ENCODE measurements at regions not wholly inside any gene's neighbourhood (a gene's known extent, or its start where the extent isn't known, plus 50 kb on each side); places are given as distances from the start of the nearest gene placed in this dataset.

- no peaks in the 10 kb centered on the region for H3K27me3 ChIP-seq (ENCODE audit: control insufficient read depth, insufficient read depth, low read length)
- H3K36me3 ChIP-seq (ENCODE audit: control insufficient read depth, insufficient read depth, low read length), result no peaks in the 10 kb centered on the region
- Mint-ChIP-seq H3K9me3 (no peaks in the 10 kb centered on the region), H3K4me1 (no peaks in the 10 kb centered on the region), H3K4me3 (no peak overlapping the region), H3K27ac (no peak overlapping the region), H3K36me3 (no peaks in the 10 kb centered on the region), H3K27me3 (ENCODE audit: low read depth in 2 of 2) (no peaks in the 10 kb centered on the region)
- WGBS (ENCODE audit: insufficient coverage), result 86% methylated on average over 3 of the region's 3 CpGs
- no peak overlapping the region for H3K27ac ChIP-seq (ENCODE audit: low read length)
- no peaks in the 10 kb centered on the region for H3K4me1 ChIP-seq (ENCODE audit: control insufficient read depth, insufficient read depth, low read length)
- ATAC-seq (no peak), DNase-seq (no peak)
- no peak overlapping the region for H3K4me3 ChIP-seq (ENCODE audit: low read length)
- TF ChIP-seq CTCF (IDR thresholded peaks at IDR 0.05), result no peak
- H3K9me3 ChIP-seq (ENCODE audit: control insufficient read depth, insufficient read depth, low read length), result no peaks in the 10 kb centered on the region
- intact Hi-C loops (cut with micrococcal nuclease), result no loop called here
Observed at GRCh38 chr20:41989039-41989679, 371.0 kb upstream of the CHD6 start.

GRCh38 chr20:41984031-41984430 lies 365.9 kb upstream of the CHD6 start:
- no peak overlapping the region for H3K4me3 ChIP-seq (ENCODE audit: low read length)
- ATAC-seq (no peak), DNase-seq (no peak)
- no peaks in the 10 kb centered on the region for H3K27me3 Mint-ChIP-seq (ENCODE audit: low read depth in 2 of 2)
- TF ChIP-seq CTCF (IDR thresholded peaks at IDR 0.05), result no peak
- no peaks in the 10 kb centered on the region for H3K36me3 ChIP-seq (ENCODE audit: control insufficient read depth, insufficient read depth, low read length)
- no peak overlapping the region for H3K27ac ChIP-seq (ENCODE audit: low read length)
- H3K9me3 Mint-ChIP-seq, result peaks cover 0 to 5% of the 10 kb centered on the region in 2 donors
- no peaks in the 10 kb centered on the region for H3K4me1 Mint-ChIP-seq
- intact Hi-C loops (cut with micrococcal nuclease), result no loop called here
- H3K9me3 ChIP-seq (ENCODE audit: control insufficient read depth, insufficient read depth, low read length), result no peaks in the 10 kb centered on the region
- 53% methylated on average over 2 of the region's 2 CpGs for WGBS (ENCODE audit: insufficient coverage)
- H3K4me1 ChIP-seq (ENCODE audit: control insufficient read depth, insufficient read depth, low read length), result no peaks in the 10 kb centered on the region
- H3K4me3 Mint-ChIP-seq, result no peak overlapping the region
- no peaks in the 10 kb centered on the region for H3K27me3 ChIP-seq (ENCODE audit: control insufficient read depth, insufficient read depth, low read length)
- H3K27ac Mint-ChIP-seq, result no peak overlapping the region
- no peaks in the 10 kb centered on the region for H3K36me3 Mint-ChIP-seq

GRCh38 chr20:41983159-41983558 lies 365.0 kb upstream of the CHD6 start:
- Mint-ChIP-seq H3K4me3 (no peak overlapping the region), H3K9me3 (peaks cover 0 to 5% of the 10 kb centered on the region in 2 donors), H3K27me3 (ENCODE audit: low read depth in 2 of 2) (no peaks in the 10 kb centered on the region), H3K4me1 (no peaks in the 10 kb centered on the region), H3K27ac (no peak overlapping the region), H3K36me3 (no peaks in the 10 kb centered on the region)
- Histone ChIP-seq H3K4me1 (ENCODE audit: control insufficient read depth, insufficient read depth, low read length) (no peaks in the 10 kb centered on the region), H3K36me3 (ENCODE audit: control insufficient read depth, insufficient read depth, low read length) (no peaks in the 10 kb centered on the region), H3K9me3 (ENCODE audit: control insufficient read depth, insufficient read depth, low read length) (no peaks in the 10 kb centered on the region), H3K4me3 (ENCODE audit: low read length) (no peak overlapping the region), H3K27me3 (ENCODE audit: control insufficient read depth, insufficient read depth, low read length) (no peaks in the 10 kb centered on the region), H3K27ac (ENCODE audit: low read length) (no peak overlapping the region)
- ATAC-seq, result no peak
- intact Hi-C loops (cut with micrococcal nuclease), result no loop called here
- TF ChIP-seq CTCF (IDR thresholded peaks at IDR 0.05), result no peak
- DNase-seq, result no peak
- 52% methylated on average over 4 of the region's 4 CpGs for WGBS (ENCODE audit: insufficient coverage)

- intact Hi-C loops (cut with micrococcal nuclease), result no loop called here
- TF ChIP-seq CTCF (IDR thresholded peaks at IDR 0.05), result no peak
- Histone ChIP-seq H3K36me3 (ENCODE audit: control insufficient read depth, insufficient read depth, low read length) (no peaks in the 10 kb centered on the region), H3K4me3 (ENCODE audit: low read length) (no peak overlapping the region), H3K9me3 (ENCODE audit: control insufficient read depth, insufficient read depth, low read length) (no peaks in the 10 kb centered on the region), H3K27me3 (ENCODE audit: control insufficient read depth, insufficient read depth, low read length) (no peaks in the 10 kb centered on the region), H3K27ac (ENCODE audit: low read length) (no peak overlapping the region), H3K4me1 (ENCODE audit: control insufficient read depth, insufficient read depth, low read length) (no peaks in the 10 kb centered on the region)
- no peaks in the 10 kb centered on the region for H3K4me1 Mint-ChIP-seq
- no peaks in the 10 kb centered on the region for H3K27me3 Mint-ChIP-seq (ENCODE audit: low read depth in 2 of 2)
- peaks cover 0 to 5% of the 10 kb centered on the region in 2 donors for H3K9me3 Mint-ChIP-seq
- 97% methylated on average over 2 of the region's 3 CpGs for WGBS (ENCODE audit: insufficient coverage)
- H3K36me3 Mint-ChIP-seq, result no peaks in the 10 kb centered on the region
- DNase-seq (no peak), ATAC-seq (no peak)
- no peak overlapping the region for H3K27ac Mint-ChIP-seq
- H3K4me3 Mint-ChIP-seq, result no peak overlapping the region
Observed at GRCh38 chr20:41981746-41982145, 363.6 kb upstream of the CHD6 start.

Measured in natural killer cell (primary cell).